ENCODE measurements at regions not wholly inside any gene's neighbourhood (a gene's known extent, or its start where the extent isn't known, plus 50 kb on each side); places are given as distances from the start of the nearest gene placed in this dataset.

DNA sequence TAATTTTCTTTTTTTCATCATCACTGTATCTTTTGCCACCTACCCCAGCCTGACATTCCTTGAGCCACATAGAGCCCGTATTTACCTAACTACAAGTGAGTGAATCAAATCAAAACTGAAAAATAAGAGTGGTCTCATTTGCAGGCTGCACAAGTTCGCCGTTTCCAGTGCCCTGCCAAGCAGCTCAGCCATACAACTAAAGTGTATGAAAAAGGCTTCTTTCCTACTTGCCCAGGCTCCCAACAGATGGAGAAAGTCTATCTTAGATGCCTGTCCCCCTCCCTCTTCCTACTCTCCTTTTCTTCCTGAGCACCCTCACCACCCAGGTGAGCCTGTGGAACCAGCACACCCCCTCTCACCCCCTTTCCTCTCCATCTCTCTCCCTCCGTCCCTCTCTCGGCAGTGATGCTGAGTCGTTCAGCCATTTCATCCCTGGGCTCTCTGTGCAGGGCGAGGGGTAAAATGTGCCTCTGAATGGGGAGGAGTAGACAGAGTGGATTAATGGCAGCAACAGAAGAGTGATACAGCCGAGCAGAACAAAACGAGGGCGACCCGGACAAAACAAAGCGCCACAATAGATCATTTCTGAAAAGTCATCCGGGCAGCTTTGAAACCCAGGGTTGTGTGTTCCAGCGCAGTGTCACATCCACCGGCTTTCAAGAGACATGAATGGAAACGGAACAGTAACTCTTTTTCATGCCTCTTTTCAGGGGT, 65.0 kb upstream of the POU3F3 start:
- DNase-seq = no peak

- DNase-seq = no peak
Observed at GRCh38 chr2:104790100-104790811, 63.7 kb upstream of the POU3F3 start.

GRCh38 chr2:104790901-104791495, 62.9 kb upstream of the POU3F3 start:
- DNase-seq = no peak

DNA sequence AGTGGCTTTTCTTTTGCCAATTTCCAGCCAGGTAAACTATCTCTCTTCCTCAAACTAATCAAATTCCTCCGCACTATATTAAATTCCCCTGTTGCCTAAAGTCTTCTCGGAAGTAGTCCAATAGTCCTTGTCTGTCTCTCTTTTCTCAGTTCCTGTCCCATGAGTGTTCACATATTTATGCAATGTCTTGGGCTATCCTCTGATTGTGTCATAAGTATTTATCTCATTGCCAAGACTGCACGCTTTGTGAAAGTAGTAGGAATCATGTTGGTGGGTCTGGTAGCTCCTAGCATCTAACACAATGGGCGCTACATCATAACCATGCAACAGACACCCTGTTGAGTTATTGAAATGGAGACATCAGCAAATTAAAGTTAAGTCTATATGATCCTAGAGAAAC, 59.9 kb upstream of the POU3F3 start:
- no peak for DNase-seq

GRCh38 chr2:104794441-104794840, 59.5 kb upstream of the POU3F3 start:
- DNase-seq = no peak

Data from T1000 (cell line).